H1 (cell line): ENCODE measurements at regions not wholly inside any gene's neighbourhood (a gene's known extent, or its start where the extent isn't known, plus 50 kb on each side); places are given as distances from the start of the nearest gene placed in this dataset.

ENCODE experiments used
- CTCF ChIA-PET: fragments of 300-600 bp; sonication (Branson Sonifier 250); formaldehyde crosslinking; loops from one replicate; lab custom pipeline; 2021; ENCODE audit not compliant: partially characterized antibody; lab: Charles Lee
- POLR2A ChIA-PET: fragments of 300-600 bp; sonication (Branson Sonifier 250); formaldehyde crosslinking; loops from one replicate; lab custom pipeline; 2021; ENCODE audit warnings: inconsistent platforms; ENCODE audit not compliant: partially characterized antibody; lab: Charles Lee
- DNase-seq, 2 experiments: peaks; one replicate each; pipeline versions ENCODE4 v3.0.0 to v3.0.0-alpha.2; 2010 to 2022; ENCODE audit warnings: low spot score in 2 of 2, low read depth in 1 of 2, mixed read lengths in 1 of 2
- FAIRE-seq: peaks from 2 replicates; lab custom pipeline; 2011; peaks lifted over from hg19 to GRCh38; lab: Jason Lieb, UNC
- H2AFZ ChIP-seq: 2 replicates; pipeline ENCODE4 v1.8.1; 2012; ENCODE audit warnings: low read length, inconsistent platforms
- H2AK5ac ChIP-seq: 2 replicates; pipeline ENCODE4 v1.6.1; 2013; ENCODE audit warnings: low read depth, low read length
- H2BK120ac ChIP-seq: replicated peaks from 2 replicates; pipeline ENCODE3; 2013; ENCODE audit warnings: low read depth, low read length, inconsistent platforms
- H2BK12ac ChIP-seq: 2 replicates; pipeline ENCODE4 v1.6.1; 2013; ENCODE audit warnings: low read depth, low read length
- H2BK15ac ChIP-seq: 2 replicates; pipeline ENCODE4 v1.6.1; 2013; ENCODE audit warnings: low read length
- H2BK20ac ChIP-seq: 2 replicates; pipeline ENCODE4 v1.6.1; 2013; ENCODE audit warnings: low read length
- H2BK5ac ChIP-seq: 2 replicates; pipeline ENCODE4 v1.6.1; 2013; ENCODE audit warnings: low read depth, low read length
- H3K14ac ChIP-seq: 2 replicates; pipeline ENCODE4 v1.6.1; 2013; ENCODE audit warnings: inconsistent platforms; ENCODE audit not compliant: insufficient read length
- H3K18ac ChIP-seq: 2 replicates; pipeline ENCODE4 v1.6.1; 2013; ENCODE audit warnings: low read length; ENCODE audit errors: extremely low read depth
- H3K23ac ChIP-seq: 2 replicates; pipeline ENCODE4 v1.6.1; 2013; ENCODE audit warnings: inconsistent platforms; ENCODE audit not compliant: insufficient read length
- H3K23me2 ChIP-seq: 2 replicates; pipeline ENCODE4 v1.6.1; 2013; ENCODE audit warnings: low read depth, low read length
- H3K27ac ChIP-seq: 2 replicates; pipeline ENCODE4 v1.6.1; 2011; ENCODE audit warnings: low read depth, low read length, inconsistent platforms
- H3K27me3 ChIP-seq, 4 experiments: replicated peaks in 1 of 4; 1 replicate in 1 of 4; 2 replicates in 3 of 4; pipeline versions ENCODE4 v1.6.1 to v1.8.1; 2011 to 2013; ENCODE audit warnings: low read length in 3 of 4, mild to moderate bottlenecking in 3 of 4, inconsistent platforms in 2 of 4, mixed read lengths in 2 of 4, moderate library complexity in 1 of 4; ENCODE audit not compliant: control insufficient read depth in 3 of 4, insufficient read depth in 3 of 4; ENCODE audit errors: extremely low read depth in 1 of 4
- H3K36me3 ChIP-seq, 4 experiments: 2 replicates each; pipeline versions ENCODE4 v1.6.1 to v1.8.1; 2011 to 2013; ENCODE audit warnings: mild to moderate bottlenecking in 4 of 4, low read length in 3 of 4, moderate library complexity in 2 of 4, control low read depth in 1 of 4, inconsistent platforms in 1 of 4; ENCODE audit not compliant: insufficient read depth in 4 of 4, control insufficient read depth in 2 of 4
- H3K4ac ChIP-seq: replicated peaks from 2 replicates; pipeline ENCODE3; 2013; ENCODE audit warnings: low read length, low read depth, mixed read lengths, inconsistent platforms; ENCODE audit not compliant: insufficient read length
- H3K4me1 ChIP-seq, 4 experiments: replicated peaks in 1 of 4; 1 replicate in 1 of 4; 2 replicates in 3 of 4; pipeline versions ENCODE4 v1.6.1 to v1.8.1; 2011 to 2013; ENCODE audit warnings: low read length in 3 of 4, inconsistent platforms in 2 of 4, mixed read lengths in 1 of 4; ENCODE audit not compliant: insufficient read depth in 4 of 4, control insufficient read depth in 3 of 4
- H3K4me2 ChIP-seq, 2 experiments: 2 replicates each; pipeline versions ENCODE4 v1.6.1 to v1.8.1; 2011 to 2013; ENCODE audit warnings: low read depth in 2 of 2, low read length in 2 of 2, control low read depth in 1 of 2, inconsistent platforms in 1 of 2, mild to moderate bottlenecking in 1 of 2; ENCODE audit not compliant: insufficient read depth in 1 of 2
- H3K4me3 ChIP-seq, 4 experiments: fragments of 200-600, 300-600 bp in 1 of 4; sonication (generic), shearing (Covaris generic), sonication (Bioruptor Twin) in 1 of 4; 2 replicates each; pipeline versions ENCODE4 v1.5.1 to v1.8.1; 2011 to 2016; ENCODE audit warnings: low read length in 4 of 4, low read depth in 3 of 4, control low read depth in 2 of 4, inconsistent platforms in 2 of 4, mild to moderate bottlenecking in 2 of 4, mixed read lengths in 1 of 4, moderate library complexity in 1 of 4; ENCODE audit not compliant: insufficient read depth in 2 of 4; ENCODE audit errors: extremely low read depth in 1 of 4
- H3K56ac ChIP-seq: replicated peaks from 2 replicates; pipeline ENCODE3; 2013; ENCODE audit warnings: low read depth, mild to moderate bottlenecking, mixed read lengths, low read length, inconsistent platforms; ENCODE audit not compliant: insufficient read length
- H3K79me1 ChIP-seq: 2 replicates; pipeline ENCODE4 v1.6.1; 2013; ENCODE audit warnings: low read depth, low read length, control low read depth
- H3K79me2 ChIP-seq, 2 experiments: 2 replicates each; pipeline versions ENCODE4 v1.6.1 to v1.8.1; 2012 to 2013; ENCODE audit warnings: low read length in 2 of 2, mild to moderate bottlenecking in 2 of 2, inconsistent platforms in 1 of 2; ENCODE audit not compliant: insufficient read depth in 2 of 2, control insufficient read depth in 1 of 2
- H3K9ac ChIP-seq, 4 experiments: replicated peaks in 1 of 4; 1 replicate in 1 of 4; 2 replicates in 3 of 4; pipeline versions ENCODE4 v1.6.1 to v1.8.1; 2011 to 2013; ENCODE audit warnings: low read depth in 3 of 4, low read length in 3 of 4, control low read depth in 2 of 4, mild to moderate bottlenecking in 2 of 4, moderate library complexity in 2 of 4, inconsistent platforms in 1 of 4; ENCODE audit errors: extremely low read depth in 1 of 4
- H3K9me3 ChIP-seq, 2 experiments: 2 replicates each; pipeline versions ENCODE4 v1.6.1 to v1.8.1; 2012 to 2013; ENCODE audit warnings: mild to moderate bottlenecking in 2 of 2, moderate library complexity in 2 of 2, control low read depth in 1 of 2, inconsistent platforms in 1 of 2, low read depth in 1 of 2, low read length in 1 of 2, mixed read lengths in 1 of 2; ENCODE audit not compliant: insufficient read depth in 2 of 2
- H4K20me1 ChIP-seq, 2 experiments: replicated peaks in 1 of 2; 2 replicates each; pipeline versions ENCODE3 to v1.8.1; 2011 to 2013; ENCODE audit warnings: inconsistent platforms in 2 of 2, low read length in 2 of 2, mild to moderate bottlenecking in 1 of 2; ENCODE audit not compliant: insufficient read depth in 2 of 2, control insufficient read depth in 1 of 2
- H4K5ac ChIP-seq: 2 replicates; pipeline ENCODE4 v1.6.1; 2013; ENCODE audit warnings: low read length, low read depth, mixed read lengths, inconsistent platforms; ENCODE audit not compliant: insufficient read length
- H4K8ac ChIP-seq: 2 replicates; pipeline ENCODE4 v1.8.0; 2013; ENCODE audit warnings: mild to moderate bottlenecking, moderate library complexity, low read length, inconsistent platforms; ENCODE audit not compliant: insufficient read depth; ENCODE audit errors: extremely low read depth
- H4K91ac ChIP-seq: replicated peaks from 2 replicates; pipeline ENCODE3; 2013; ENCODE audit warnings: low read length, mixed read lengths, inconsistent platforms; ENCODE audit not compliant: insufficient read length
- BCL11A ChIP-seq, 2 experiments: IDR thresholded peaks; one replicate each; pipeline ENCODE4 v1.6.1; 2011; ENCODE audit warnings: low read depth in 2 of 2, low read length in 2 of 2, mild to moderate bottlenecking in 2 of 2
- CBX8 ChIP-seq: fragments of 300-800, 300-1000 bp; sonication (generic); IDR thresholded peaks from 2 replicates; pipeline ENCODE4 v1.7.1; 2016; ENCODE audit warnings: low read depth, low read length, borderline replicate concordance
- FOSL1 ChIP-seq: IDR thresholded peaks from 2 replicates; pipeline ENCODE4 v1.6.1; 2011; ENCODE audit warnings: mild to moderate bottlenecking, low read depth, low read length, moderate library complexity; ENCODE audit not compliant: insufficient read depth
- KDM4A ChIP-seq: IDR thresholded peaks from one replicate; pipeline ENCODE4 v1.7.1; 2012; ENCODE audit warnings: low read depth, mild to moderate bottlenecking, moderate library complexity, low read length, inconsistent platforms; ENCODE audit not compliant: severe bottlenecking
- KDM5A ChIP-seq: fragments of 200-600 bp; IDR thresholded peaks from 2 replicates; pipeline ENCODE4 v1.7.1; 2012; ENCODE audit warnings: mild to moderate bottlenecking, low read length, inconsistent platforms, mixed read lengths
- RAD21 ChIP-seq, 2 experiments: IDR thresholded peaks in 1 of 2; conservative IDR thresholded peaks in 1 of 2; 2 replicates each; pipeline ENCODE4 v1.6.1; 2011; ENCODE audit warnings: low read depth in 2 of 2, low read length in 2 of 2, improper control_type of control experiment in 1 of 2, inconsistent platforms in 1 of 2, mild to moderate bottlenecking in 1 of 2, moderate library complexity in 1 of 2
- RNF2 ChIP-seq: fragments of 200-900, 300-1000 bp; sonication (generic); IDR thresholded peaks from 2 replicates; pipeline ENCODE4 v1.7.1; 2016; ENCODE audit warnings: borderline replicate concordance, low read depth, mild to moderate bottlenecking, antibody characterized with exemption, low read length; ENCODE audit not compliant: poor library complexity, severe bottlenecking; ENCODE audit errors: missing control alignments
- TAF7 ChIP-seq: optimal IDR thresholded peaks from 2 replicates; pipeline ENCODE3; 2011; ENCODE audit warnings: low read depth, mild to moderate bottlenecking, inconsistent platforms, low read length, moderate library complexity, borderline replicate concordance
- ZNF274 ChIP-seq: IDR thresholded peaks from 2 replicates; pipeline ENCODE4 v1.7.0; 2012; ENCODE audit warnings: low read length, borderline replicate concordance; ENCODE audit errors: extremely low read depth
- WGBS, 2 experiments: shearing (Covaris generic) in 1 of 2; methylation state at CpG; one replicate each; pipeline versions ENCODE4 v1.1.6 to v1.1.7; 2013 to 2015; ENCODE audit warnings: low lambda C conversion rate in 2 of 2, mixed read lengths in 2 of 2, inconsistent platforms in 1 of 2, low coverage in 1 of 2, missing lambda C conversion rate in 1 of 2; ENCODE audit not compliant: insufficient replicate concordance in 2 of 2, insufficient coverage in 1 of 2, insufficient read length in 1 of 2; ENCODE audit errors: extremely low coverage in 1 of 2, missing lambda C conversion rate in 1 of 2; 5-methylcytosine and 5-hydroxymethylcytosine counted together
- TF ChIP-seq, protein P1 (sequence below): IDR thresholded peaks from 2 replicates; pipeline ENCODE4 v1.6.1; 2012; ENCODE audit warnings: inconsistent platforms

DNA sequence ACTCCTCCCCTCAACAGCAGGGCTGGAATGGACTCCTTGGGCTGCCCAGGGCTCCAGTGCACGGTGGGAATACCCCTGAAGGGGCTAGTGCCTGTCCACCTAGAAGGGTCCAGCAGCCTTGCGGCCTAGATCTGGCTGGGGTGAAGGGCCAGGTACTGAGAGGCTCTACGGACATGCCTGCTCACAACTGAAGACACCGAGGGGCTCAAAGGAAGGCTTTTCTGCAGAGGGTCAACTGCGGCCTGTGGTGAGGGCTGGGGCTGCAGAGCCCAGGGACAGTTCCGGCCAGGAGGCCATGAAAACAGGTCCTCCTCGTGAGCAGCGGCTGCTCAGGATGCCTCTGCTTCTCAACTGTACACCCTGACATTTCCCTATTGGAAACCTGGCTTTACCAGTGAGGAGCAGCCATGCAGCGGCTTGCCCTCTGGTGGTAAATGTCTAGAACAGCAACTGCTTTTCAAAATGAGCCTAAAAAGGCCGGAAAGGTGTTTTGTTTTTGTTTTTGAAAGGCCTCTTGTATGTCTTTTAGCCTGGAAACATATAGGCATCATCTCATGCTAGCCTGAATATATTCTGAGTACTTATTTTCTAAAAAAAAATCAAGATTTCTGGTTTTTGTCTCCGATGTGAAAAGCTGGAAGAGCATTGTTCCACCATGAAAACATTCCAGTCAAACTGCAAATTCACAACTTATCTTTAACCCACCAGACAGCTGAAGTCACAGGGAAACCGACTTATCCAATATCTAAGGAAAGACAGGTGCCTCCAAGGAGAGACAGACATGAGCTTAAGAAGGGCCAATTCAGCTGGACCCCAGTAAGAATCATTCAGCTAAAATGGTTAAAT, 163.4 kb downstream of the KLF13 start:
- no peak overlapping the region for H3K23ac ChIP-seq
- no peaks in the 10 kb centered on the region; the same call in 1 of the 2 replicates for H3K79me1 ChIP-seq
- H3K79me2 ChIP-seq: no peaks in the 10 kb centered on the region
- H4K5ac ChIP-seq: no peak overlapping the region
- 62% methylated on average over 12 of the region's 12 CpGs; no CpG with 5 or more reads in 1 of the 2 experiments for WGBS, 2 experiments
- no peaks in the 10 kb centered on the region for H4K20me1 ChIP-seq
- no peak overlapping the region for H3K18ac ChIP-seq
- no peaks in the 10 kb centered on the region for H3K36me3 ChIP-seq
- H2AFZ ChIP-seq: peak overlapping the region; percentile 64; the same call in 1 of the 2 replicates
- no peak overlapping the region for H3K56ac ChIP-seq
- H3K27me3 ChIP-seq: peaks cover 2 to 5% (median 3%) of the 10 kb centered on the region in 4 experiments
- no peak overlapping the region for H3K4ac ChIP-seq
- ChIA-PET POLR2A (no interaction called here), CTCF (interaction anchor here (0.6 to 6.3 kb wide), 34 partner anchors 8 to 516 kb away, joined by 3 to 199 read pairs (median 3); no protein-coding TSS in a partner anchor)
- H2BK15ac ChIP-seq: no peak overlapping the region
- H3K4me2 ChIP-seq: no peak overlapping the region
- H3K9me3 ChIP-seq: peaks cover 0 to 2% of the 10 kb centered on the region in 2 experiments; a peak in 1 of 4 replicates
- H3K23me2 ChIP-seq: no peaks in the 10 kb centered on the region
- no peak overlapping the region for H3K9ac ChIP-seq
- no peak overlapping the region for H2BK12ac ChIP-seq
- H4K91ac ChIP-seq: no peak overlapping the region
- DNase-seq (peak in 1 of 2 experiments; percentile 54), FAIRE-seq (peak; percentile 96)
- H2BK120ac ChIP-seq: no peak overlapping the region
- H3K4me1 ChIP-seq: peaks cover 0 to 4% (median under 1%) of the 10 kb centered on the region in 4 experiments; a peak in 4 of 7 replicates
- H3K14ac ChIP-seq: no peak overlapping the region
- H3K27ac ChIP-seq: no peak overlapping the region
- H2AK5ac ChIP-seq: no peak overlapping the region
- no peak overlapping the region for H4K8ac ChIP-seq
- no peak overlapping the region for H2BK20ac ChIP-seq
- no peak overlapping the region for H2BK5ac ChIP-seq
- H3K4me3 ChIP-seq: no peak overlapping the region
- TF ChIP-seq ZNF274 (no peak), KDM5A (no peak), RAD21 (IDR thresholded peaks at IDR 0.05 in 1 of 2, conservative IDR thresholded peaks at IDR 0.05 in 1 of 2; ENCODE audit: low read depth in 2 of 2, low read length in 2 of 2) (peak; percentile 70 to 75), FOSL1 (no peak), RNF2 (no peak), TAF7 (no peak), KDM4A (no peak), CBX8 (no peak), BCL11A (IDR thresholded peaks at IDR 0.05; ENCODE audit: low read depth in 2 of 2, low read length in 2 of 2) (no peak)
- TF ChIP-seq, protein P1, sequence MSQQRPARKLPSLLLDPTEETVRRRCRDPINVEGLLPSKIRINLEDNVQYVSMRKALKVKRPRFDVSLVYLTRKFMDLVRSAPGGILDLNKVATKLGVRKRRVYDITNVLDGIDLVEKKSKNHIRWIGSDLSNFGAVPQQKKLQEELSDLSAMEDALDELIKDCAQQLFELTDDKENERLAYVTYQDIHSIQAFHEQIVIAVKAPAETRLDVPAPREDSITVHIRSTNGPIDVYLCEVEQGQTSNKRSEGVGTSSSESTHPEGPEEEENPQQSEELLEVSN: no peak
